ENCODE measurements at regions not wholly inside any gene's neighbourhood (a gene's known extent, or its start where the extent isn't known, plus 50 kb on each side); places are given as distances from the start of the nearest gene placed in this dataset.

- H3K27me3 ChIP-seq (ENCODE audit: control insufficient read depth, insufficient read depth, low read length): no peaks in the 10 kb centered on the region
- H3K4me1 ChIP-seq (ENCODE audit: control insufficient read depth, insufficient read depth, low read length): peaks cover 16% of the 10 kb centered on the region
- H3K36me3 ChIP-seq (ENCODE audit: control insufficient read depth, insufficient read depth, low read length): no peaks in the 10 kb centered on the region
- H2AK9ac ChIP-seq (replicated peaks; ENCODE audit: low read depth, low read length, poor library complexity): no peak overlapping the region
- no peak overlapping the region for H2BK5ac ChIP-seq (ENCODE audit: low read depth, low read length, poor library complexity, severe bottlenecking)
- no peak overlapping the region for H2AFZ ChIP-seq (replicated peaks; ENCODE audit: low read length, poor library complexity)
- in situ Hi-C loops (cut with MboI; ENCODE audit: low sequenced_read_pairs) (no loop called here), intact Hi-C loops (cut with micrococcal nuclease) (loop anchor here (5.0 to 10.0 kb wide), 2 partner anchors 86 to 1041 kb away; no protein-coding TSS in a partner anchor), dilution Hi-C loops (cut with HindIII; ENCODE audit: low sequenced_read_pairs, unreplicated experiment) (no loop called here)
- BruUV-seq (replicated peaks): no TSS peak
- H2AK5ac ChIP-seq (ENCODE audit: low read depth, low read length): no peak overlapping the region
- no peak overlapping the region for H4K5ac ChIP-seq (ENCODE audit: low read depth, low read length)
- no peak overlapping the region for H3K23ac ChIP-seq (ENCODE audit: low read depth, low read length)
- ATAC-seq (ENCODE audit: low read depth): no peak
- H3K4me3 ChIP-seq (ENCODE audit: insufficient read depth, low read depth, low read length): no peak overlapping the region
- H3K9ac ChIP-seq (ENCODE audit: low read depth, low read length): no peak overlapping the region
- H3K9me3 ChIP-seq (ENCODE audit: control insufficient read depth, insufficient read depth, low read length): peaks cover 3% of the 10 kb centered on the region; the same call in 1 of the 2 replicates
- WGBS, 2 experiments (ENCODE audit: extremely low coverage in 2 of 2, insufficient read length in 1 of 2): no CpG with 5 or more reads among the region's 4 CpGs
- H3K9me1 ChIP-seq (ENCODE audit: insufficient read depth, low read length): no peaks in the 10 kb centered on the region
- no peak overlapping the region for H2BK15ac ChIP-seq (ENCODE audit: low read depth, low read length)
- H3K56ac ChIP-seq (ENCODE audit: extremely low read depth, insufficient read depth, low read length): no peak overlapping the region
- H2BK120ac ChIP-seq (ENCODE audit: low read depth, low read length): no peak overlapping the region; the same call in 1 of the 2 replicates
- no peak overlapping the region for H2BK20ac ChIP-seq (ENCODE audit: low read depth, low read length)
- CTCF ChIA-PET: no interaction called here
- DNase-seq: no peak
- no peak overlapping the region for H4K91ac ChIP-seq (ENCODE audit: insufficient read depth, low read depth, low read length)
- no peak overlapping the region for H3K4ac ChIP-seq (ENCODE audit: low read depth, low read length)
- no peak overlapping the region for H3K27ac ChIP-seq (ENCODE audit: insufficient read depth, low read length)
- POLR2A ChIA-PET (ENCODE audit: unreplicated experiment): no interaction called here
- no peak overlapping the region for H4K8ac ChIP-seq (ENCODE audit: low read depth in 2 of 2, low read length in 2 of 2)
- no peak overlapping the region for H3K4me2 ChIP-seq (ENCODE audit: low read depth, low read length)
- no peak overlapping the region for H3K18ac ChIP-seq (ENCODE audit: low read depth, low read length)
- H3K79me1 ChIP-seq (ENCODE audit: low read depth in 1 of 2, low read length in 2 of 2): no peaks in the 10 kb centered on the region
- no peak overlapping the region for H3K14ac ChIP-seq (replicated peaks; ENCODE audit: low read depth, low read length)
- no peak for TF ChIP-seq MXI1 (IDR thresholded peaks at IDR 0.05; ENCODE audit: borderline replicate concordance, low read depth, low read length)
- no peak for TF ChIP-seq RAD21 (IDR thresholded peaks at IDR 0.05; ENCODE audit: low read length)
- no peak for TF ChIP-seq MAFK (IDR thresholded peaks at IDR 0.05; ENCODE audit: low read depth, low read length)
- no peak for TF ChIP-seq ELK1 (IDR thresholded peaks at IDR 0.05; ENCODE audit: borderline replicate concordance, low read depth, low read length)
- no peak for TF ChIP-seq MAZ (IDR thresholded peaks at IDR 0.05; ENCODE audit: borderline replicate concordance, low read depth, low read length)
- no peak for TF ChIP-seq FOS (IDR thresholded peaks at IDR 0.05; ENCODE audit: low read depth, low read length)
- TF ChIP-seq RCOR1 (IDR thresholded peaks at IDR 0.05; ENCODE audit: insufficient replicate concordance, low read length): no peak
- no peak for TF ChIP-seq RFX5 (IDR thresholded peaks at IDR 0.05; ENCODE audit: low read depth, low read length)
- TF ChIP-seq CTCF (conservative IDR thresholded peaks at IDR 0.05; ENCODE audit: low read depth, low read length): no peak
- TF ChIP-seq SMC3 (IDR thresholded peaks at IDR 0.05; ENCODE audit: low read depth, low read length): no peak
- TF ChIP-seq CEBPB (IDR thresholded peaks at IDR 0.05; ENCODE audit: low read depth, low read length): no peak
- TF ChIP-seq CHD1 (IDR thresholded peaks at IDR 0.05; ENCODE audit: low read depth, low read length): no peak
- no peak for TF ChIP-seq USF2 (IDR thresholded peaks at IDR 0.05; ENCODE audit: low read depth, low read length)
- TF ChIP-seq NFE2L2 (IDR thresholded peaks at IDR 0.05; ENCODE audit: low read depth, low read length): no peak
- no peak for TF ChIP-seq POLR2A (IDR thresholded peaks at IDR 0.05; ENCODE audit: low read depth, low read length)
- no peak for TF ChIP-seq BHLHE40 (IDR thresholded peaks at IDR 0.05; ENCODE audit: low read depth, low read length)
- no peaks in the 10 kb centered on the region for H4K20me1 ChIP-seq (ENCODE audit: insufficient read depth, low read length)
Measured at GRCh38 chr4:11626066-11626465, 197.4 kb upstream of the HS3ST1 start.
